Body of pancreas (tissue), 4 donors: ENCODE measurements at regions not wholly inside any gene's neighbourhood (a gene's known extent, or its start where the extent isn't known, plus 50 kb on each side); places are given as distances from the start of the nearest gene placed in this dataset.

Experiments used
- ATAC-seq: fragments of 150-250 bp; one replicate; pipeline ENCODE4 v1.9.1; 2016
- DNase-seq, 4 donors: peaks; one replicate each; pipeline ENCODE4 v3.0.0-alpha.2; 2019
- H3K27ac ChIP-seq, 4 donors: fragments of 200-600 bp; sonication (generic); 1 replicate in 3 of 4; 2 replicates in 1 of 4; pipeline versions ENCODE4 v1.5.1 to v1.6.1; 2016 to 2019; ENCODE audit warnings: mild to moderate bottlenecking in 1 of 4, mixed read lengths in 1 of 4, moderate library complexity in 1 of 4
- H3K27me3 ChIP-seq, 2 donors: fragments of 200-600 bp; sonication (generic); one replicate each; pipeline ENCODE4 v1.6.0; 2016; ENCODE audit warnings: mild to moderate bottlenecking in 1 of 2
- H3K36me3 ChIP-seq, 2 donors: fragments of 200-600 bp; sonication (generic); replicated peaks in 1 of 2; 2 replicates each; pipeline ENCODE4 v1.5.1; 2016; ENCODE audit warnings: low read depth in 2 of 2; ENCODE audit not compliant: insufficient read depth in 1 of 2
- H3K4me1 ChIP-seq: fragments of 200-600 bp; sonication (generic); one replicate; pipeline ENCODE4 v1.6.0; 2016
- H3K4me3 ChIP-seq, 2 donors: fragments of 200-600 bp; sonication (generic); 1 replicate in 1 of 2; 2 replicates in 1 of 2; pipeline ENCODE4 v1.5.1; 2016 to 2019
- H3K9me3 ChIP-seq, 3 donors: fragments of 200-600 bp; sonication (generic); 1 replicate in 2 of 3; 2 replicates in 1 of 3; pipeline ENCODE4 v1.5.1; 2016
- POLR2A ChIP-seq, 3 donors: fragments of 450-650 bp; IDR thresholded peaks; one replicate each; pipeline ENCODE4 v1.6.1; 2016; ENCODE audit warnings: antibody characterized with exemption in 3 of 3, mild to moderate bottlenecking in 2 of 3
- WGBS, 2 donors: methylation state at CpG; one replicate each; pipeline ENCODE4 v1.1.5; 2017; 5-methylcytosine and 5-hydroxymethylcytosine counted together
- intact Hi-C: fragments of 100-400 bp; cut with DNase I; formaldehyde crosslinking; loops from one replicate; pipeline ENCODE4 v1.15.1; 2023
- TF ChIP-seq, protein P1 (sequence below), 7 experiments: fragments of 450-650 bp in 4 of 7; fragments of 200-600 bp in 3 of 7; sonication (generic) in 3 of 7; IDR thresholded peaks; one replicate each; pipeline ENCODE4 v1.5.1; 2016 to 2019; ENCODE audit warnings: antibody characterized with exemption in 7 of 7

DNA sequence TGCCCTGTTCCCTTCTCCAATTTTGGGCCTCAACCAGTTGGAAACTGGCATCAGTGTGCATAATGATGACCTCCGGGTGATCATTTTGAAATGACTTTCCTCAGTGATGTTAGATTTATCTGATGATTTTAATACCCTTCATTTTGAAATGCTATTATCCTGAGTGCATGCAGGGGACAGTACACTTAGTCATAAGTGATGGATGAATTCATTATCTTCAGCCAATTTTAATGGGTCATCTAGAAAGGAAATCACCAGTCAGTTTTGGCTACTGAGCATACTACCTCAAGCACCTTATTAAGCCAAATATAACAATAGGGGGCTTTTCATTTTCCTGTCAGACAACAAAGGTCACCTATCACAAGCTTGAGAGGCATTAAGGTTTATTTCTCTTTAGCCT, 118.5 kb upstream of the MIR17HG start:
- H3K9me3 ChIP-seq = no peaks in the 10 kb centered on the region
- DNase-seq (no peak), ATAC-seq (no peak)
- H3K4me1 ChIP-seq = no peaks in the 10 kb centered on the region
- intact Hi-C loops = no loop called here
- no peaks in the 10 kb centered on the region for H3K27me3 ChIP-seq
- WGBS, 2 donors = 62 to 67% methylated on average over 1 of the region's 1 CpG
- no peak overlapping the region for H3K4me3 ChIP-seq
- H3K36me3 ChIP-seq = no peaks in the 10 kb centered on the region
- TF ChIP-seq, protein P1, sequence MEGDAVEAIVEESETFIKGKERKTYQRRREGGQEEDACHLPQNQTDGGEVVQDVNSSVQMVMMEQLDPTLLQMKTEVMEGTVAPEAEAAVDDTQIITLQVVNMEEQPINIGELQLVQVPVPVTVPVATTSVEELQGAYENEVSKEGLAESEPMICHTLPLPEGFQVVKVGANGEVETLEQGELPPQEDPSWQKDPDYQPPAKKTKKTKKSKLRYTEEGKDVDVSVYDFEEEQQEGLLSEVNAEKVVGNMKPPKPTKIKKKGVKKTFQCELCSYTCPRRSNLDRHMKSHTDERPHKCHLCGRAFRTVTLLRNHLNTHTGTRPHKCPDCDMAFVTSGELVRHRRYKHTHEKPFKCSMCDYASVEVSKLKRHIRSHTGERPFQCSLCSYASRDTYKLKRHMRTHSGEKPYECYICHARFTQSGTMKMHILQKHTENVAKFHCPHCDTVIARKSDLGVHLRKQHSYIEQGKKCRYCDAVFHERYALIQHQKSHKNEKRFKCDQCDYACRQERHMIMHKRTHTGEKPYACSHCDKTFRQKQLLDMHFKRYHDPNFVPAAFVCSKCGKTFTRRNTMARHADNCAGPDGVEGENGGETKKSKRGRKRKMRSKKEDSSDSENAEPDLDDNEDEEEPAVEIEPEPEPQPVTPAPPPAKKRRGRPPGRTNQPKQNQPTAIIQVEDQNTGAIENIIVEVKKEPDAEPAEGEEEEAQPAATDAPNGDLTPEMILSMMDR (IDR thresholded peaks at IDR 0.05) = no peak
- TF ChIP-seq POLR2A (IDR thresholded peaks at IDR 0.05) = no peak
- no peak overlapping the region for H3K27ac ChIP-seq

GRCh38 chr13:91232716-91233115, 114.8 kb upstream of the MIR17HG start:
- H3K27me3 ChIP-seq = no peaks in the 10 kb centered on the region
- no peak for ATAC-seq
- intact Hi-C loops = no loop called here

GRCh38 chr13:91233291-91233690, 114.2 kb upstream of the MIR17HG start:
- DNase-seq (no peak), ATAC-seq (no peak)
- intact Hi-C loops = no loop called here
- Histone ChIP-seq H3K4me3 (no peak overlapping the region), H3K9me3 (no peaks in the 10 kb centered on the region), H3K36me3 (no peaks in the 10 kb centered on the region), H3K27ac (no peak overlapping the region), H3K27me3 (no peaks in the 10 kb centered on the region), H3K4me1 (no peaks in the 10 kb centered on the region)
- TF ChIP-seq POLR2A (IDR thresholded peaks at IDR 0.05) = no peak
- TF ChIP-seq, protein P1 (IDR thresholded peaks at IDR 0.05) = no peak
- 47 to 63% methylated on average over 3 of the region's 3 CpGs for WGBS, 2 donors

More at GRCh38 chr13:91232716-91233115, 114.8 kb upstream of the MIR17HG start:
- TF ChIP-seq POLR2A (IDR thresholded peaks at IDR 0.05) = no peak
- TF ChIP-seq, protein P1 (IDR thresholded peaks at IDR 0.05) = no peak
- H3K4me1 ChIP-seq = no peaks in the 10 kb centered on the region
- H3K4me3 ChIP-seq = no peak overlapping the region
- no peak for DNase-seq
- no peaks in the 10 kb centered on the region for H3K9me3 ChIP-seq
- no peak overlapping the region for H3K27ac ChIP-seq
- H3K36me3 ChIP-seq = no peaks in the 10 kb centered on the region

DNA sequence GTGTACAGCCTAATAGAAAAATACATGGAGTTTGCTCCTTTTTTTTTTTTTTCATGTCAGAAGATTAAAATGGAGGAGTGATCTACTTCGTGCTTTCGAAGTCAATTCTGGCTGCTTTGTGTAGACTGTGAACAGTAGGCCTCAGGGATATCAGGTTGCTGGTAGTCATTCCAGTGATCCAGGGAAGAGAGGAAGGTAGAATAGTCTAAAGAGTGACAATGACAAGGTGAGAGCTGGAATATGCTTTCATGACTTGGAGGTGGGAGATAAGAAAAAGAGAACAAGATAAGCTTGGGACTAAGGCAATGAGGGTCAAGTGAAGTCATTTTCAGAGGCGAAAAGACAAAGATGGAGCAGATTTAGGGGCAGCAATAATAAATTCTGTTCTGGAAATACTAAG, 111.3 kb upstream of the MIR17HG start:
- DNase-seq (no peak), ATAC-seq (no peak)
- intact Hi-C loops = no loop called here
- Histone ChIP-seq H3K36me3 (no peaks in the 10 kb centered on the region), H3K27ac (no peak overlapping the region), H3K4me3 (no peak overlapping the region), H3K9me3 (no peaks in the 10 kb centered on the region), H3K27me3 (no peaks in the 10 kb centered on the region), H3K4me1 (no peaks in the 10 kb centered on the region)
- whole genome bisulfite sequencing, 2 donors = 77 to 86% methylated on average over 3 of the region's 3 CpGs
- TF ChIP-seq, protein P1 (IDR thresholded peaks at IDR 0.05) = no peak
- no peak for TF ChIP-seq POLR2A (IDR thresholded peaks at IDR 0.05)

DNA sequence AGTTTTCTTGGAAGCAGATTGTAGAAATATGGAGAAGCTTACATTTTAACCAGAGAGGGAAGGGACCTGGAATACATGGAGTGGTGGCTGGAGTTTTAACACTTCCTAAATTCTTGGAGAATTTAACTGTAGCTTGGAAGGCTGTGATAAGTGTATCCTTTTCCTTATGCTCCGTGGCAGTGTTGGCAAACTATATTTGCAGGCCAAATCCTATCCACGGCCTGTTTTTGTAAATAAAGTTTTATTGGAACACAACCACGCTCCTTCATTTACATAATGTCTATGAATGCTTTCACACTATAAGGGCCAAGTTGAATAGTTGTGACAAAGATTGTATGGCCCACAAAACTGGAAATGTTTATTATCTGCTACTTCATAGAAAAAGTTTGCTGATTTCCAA, 110.6 kb upstream of the MIR17HG start:
- no peak for DNase-seq
- H3K9me3 ChIP-seq = no peaks in the 10 kb centered on the region
- no peaks in the 10 kb centered on the region for H3K36me3 ChIP-seq
- H3K27me3 ChIP-seq = no peaks in the 10 kb centered on the region
- 65 to 74% methylated on average over 3 of the region's 3 CpGs for WGBS, 2 donors
- H3K4me1 ChIP-seq = no peaks in the 10 kb centered on the region
- no peak for ATAC-seq
- no peak overlapping the region for H3K27ac ChIP-seq
- intact Hi-C loops = no loop called here
- TF ChIP-seq, protein P1 (IDR thresholded peaks at IDR 0.05) = no peak
- no peak for TF ChIP-seq POLR2A (IDR thresholded peaks at IDR 0.05)
- no peak overlapping the region for H3K4me3 ChIP-seq
